DND-41 (cell line): ENCODE measurements at regions not wholly inside any gene's neighbourhood (a gene's known extent, or its start where the extent isn't known, plus 50 kb on each side); places are given as distances from the start of the nearest gene placed in this dataset.
"Not testable (repeated sequence)": the region's sequence is repeated elsewhere in the genome, so short reads cannot be mapped to it uniquely, and the experiment has no call there.

ENCODE experiments used
- ATAC-seq: fragments of 200-7000 bp; cut with Tn5 transposase; 3 replicates; pipeline ENCODE4 v1.9.1; 2021; ENCODE audit warnings: low read depth; ENCODE audit not compliant: insufficient read depth
- DNase-seq: peaks from one replicate; pipeline ENCODE4 v3.0.0-alpha.2; 2020
- H2AFZ ChIP-seq: 2 replicates; pipeline ENCODE4 v1.6.0; 2012; ENCODE audit warnings: low read depth, low read length
- H3K27ac ChIP-seq: 2 replicates; pipeline ENCODE4 v1.5.1; 2012; ENCODE audit warnings: low read length, inconsistent platforms
- H3K27me3 ChIP-seq: fragments of 200-600 bp; sonication (generic); 2 replicates; pipeline ENCODE4 v1.6.0; 2012; ENCODE audit warnings: low read length, mild to moderate bottlenecking, inconsistent platforms; ENCODE audit not compliant: insufficient read depth, poor library complexity
- H3K36me3 ChIP-seq: 2 replicates; pipeline ENCODE4 v1.5.1; 2012; ENCODE audit warnings: low read length, inconsistent platforms; ENCODE audit not compliant: insufficient read depth
- H3K4me1 ChIP-seq: 2 replicates; pipeline ENCODE4 v1.5.1; 2012; ENCODE audit warnings: mild to moderate bottlenecking, low read length; ENCODE audit not compliant: insufficient read depth
- H3K4me2 ChIP-seq: 2 replicates; pipeline ENCODE4 v1.6.0; 2012; ENCODE audit warnings: mild to moderate bottlenecking, moderate library complexity, low read length, inconsistent platforms; ENCODE audit not compliant: insufficient read depth
- H3K4me3 ChIP-seq, 2 experiments: fragments of 200-600 bp in 1 of 2; shearing (Covaris generic) in 1 of 2; 2 replicates each; pipeline ENCODE4 v1.5.1; 2012 to 2016; ENCODE audit warnings: inconsistent platforms in 2 of 2, low read length in 2 of 2, mild to moderate bottlenecking in 2 of 2, low read depth in 1 of 2, moderate library complexity in 1 of 2
- H3K79me2 ChIP-seq: 2 replicates; pipeline ENCODE4 v1.6.0; 2012; ENCODE audit warnings: low read length, inconsistent platforms; ENCODE audit not compliant: insufficient read depth
- H3K9ac ChIP-seq: 2 replicates; pipeline ENCODE4 v1.6.0; 2012; ENCODE audit warnings: low read depth, mild to moderate bottlenecking, inconsistent platforms, low read length, moderate library complexity
- H3K9me3 ChIP-seq: 2 replicates; pipeline ENCODE4 v1.5.1; 2012; ENCODE audit warnings: low read length, moderate library complexity, mild to moderate bottlenecking, inconsistent platforms; ENCODE audit not compliant: insufficient read depth, severe bottlenecking
- H4K20me1 ChIP-seq: 2 replicates; pipeline ENCODE4 v1.6.0; 2012; ENCODE audit warnings: low read length; ENCODE audit not compliant: insufficient read depth
- EZH2 ChIP-seq: IDR thresholded peaks from 3 replicates; pipeline ENCODE4 v1.6.1; 2012; ENCODE audit warnings: borderline replicate concordance, low read depth, mild to moderate bottlenecking, moderate library complexity, low read length, inconsistent platforms; ENCODE audit not compliant: severe bottlenecking
- TF ChIP-seq, protein P1 (sequence below): IDR thresholded peaks from 2 replicates; pipeline ENCODE4 v1.5.1; 2012; ENCODE audit warnings: borderline replicate concordance, low read length, moderate library complexity, mild to moderate bottlenecking; ENCODE audit not compliant: poor library complexity, severe bottlenecking; ENCODE audit errors: extremely low read depth

DNA sequence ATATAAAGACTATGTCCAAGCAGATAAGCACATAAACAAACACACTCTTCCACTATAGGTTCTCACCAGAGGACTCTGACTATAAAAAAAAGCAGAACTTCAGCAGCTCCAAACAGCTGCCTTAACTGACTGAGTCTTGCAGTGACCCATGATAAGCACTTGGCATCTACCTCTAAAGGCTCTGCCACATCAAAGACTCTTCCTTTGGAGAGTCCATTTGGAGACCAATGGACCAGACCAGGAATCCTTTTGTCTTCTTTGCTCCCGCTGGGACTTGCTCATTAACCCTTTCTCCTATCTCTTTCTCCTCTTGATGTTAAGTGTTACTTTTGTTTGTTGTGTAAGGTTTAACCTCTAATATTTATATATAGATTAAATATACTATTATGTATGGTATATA is 424.1 kb downstream of the RSL24D1 start:
- Histone ChIP-seq H3K36me3 (no peaks in the 10 kb centered on the region), H3K4me1 (no peaks in the 10 kb centered on the region), H3K4me3 (no peak overlapping the region), H3K27me3 (no peaks in the 10 kb centered on the region), H3K79me2 (no peaks in the 10 kb centered on the region), H2AFZ (no peak overlapping the region), H3K4me2 (no peak overlapping the region), H3K27ac (no peak overlapping the region), H4K20me1 (no peaks in the 10 kb centered on the region), H3K9me3 (no peaks in the 10 kb centered on the region), H3K9ac (no peak overlapping the region)
- DNase-seq = no peak
- TF ChIP-seq, protein P1, sequence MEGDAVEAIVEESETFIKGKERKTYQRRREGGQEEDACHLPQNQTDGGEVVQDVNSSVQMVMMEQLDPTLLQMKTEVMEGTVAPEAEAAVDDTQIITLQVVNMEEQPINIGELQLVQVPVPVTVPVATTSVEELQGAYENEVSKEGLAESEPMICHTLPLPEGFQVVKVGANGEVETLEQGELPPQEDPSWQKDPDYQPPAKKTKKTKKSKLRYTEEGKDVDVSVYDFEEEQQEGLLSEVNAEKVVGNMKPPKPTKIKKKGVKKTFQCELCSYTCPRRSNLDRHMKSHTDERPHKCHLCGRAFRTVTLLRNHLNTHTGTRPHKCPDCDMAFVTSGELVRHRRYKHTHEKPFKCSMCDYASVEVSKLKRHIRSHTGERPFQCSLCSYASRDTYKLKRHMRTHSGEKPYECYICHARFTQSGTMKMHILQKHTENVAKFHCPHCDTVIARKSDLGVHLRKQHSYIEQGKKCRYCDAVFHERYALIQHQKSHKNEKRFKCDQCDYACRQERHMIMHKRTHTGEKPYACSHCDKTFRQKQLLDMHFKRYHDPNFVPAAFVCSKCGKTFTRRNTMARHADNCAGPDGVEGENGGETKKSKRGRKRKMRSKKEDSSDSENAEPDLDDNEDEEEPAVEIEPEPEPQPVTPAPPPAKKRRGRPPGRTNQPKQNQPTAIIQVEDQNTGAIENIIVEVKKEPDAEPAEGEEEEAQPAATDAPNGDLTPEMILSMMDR = no peak
- no peak for TF ChIP-seq EZH2
- ATAC-seq = no peak

DNA sequence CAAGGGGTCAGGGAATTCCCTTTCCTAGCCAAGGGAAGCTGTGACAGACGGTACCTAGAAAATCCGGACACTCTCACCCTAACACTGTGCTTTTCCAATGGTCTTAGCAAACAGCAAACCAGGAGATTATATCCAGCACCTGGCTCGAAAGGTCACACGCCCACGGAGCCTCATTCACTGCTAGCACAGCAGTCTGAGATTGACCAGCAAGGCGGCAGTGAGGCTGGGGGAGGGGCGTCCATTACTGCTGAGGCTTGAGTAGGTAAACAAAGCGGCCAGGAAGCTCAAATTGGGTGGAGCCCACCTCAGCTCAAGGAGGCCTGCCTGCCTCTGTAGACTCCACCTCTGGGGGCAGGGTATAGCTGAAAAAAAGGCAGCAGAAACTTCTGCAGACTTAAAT is 447.3 kb downstream of the RSL24D1 start:
- not testable (repeated sequence) for H3K27me3 ChIP-seq, H3K9ac ChIP-seq, H3K4me2 ChIP-seq, DNase-seq, H3K27ac ChIP-seq, H3K36me3 ChIP-seq, ATAC-seq, H3K9me3 ChIP-seq, H3K4me3 ChIP-seq, H3K4me1 ChIP-seq, H3K79me2 ChIP-seq, H4K20me1 ChIP-seq, H2AFZ ChIP-seq

DNA sequence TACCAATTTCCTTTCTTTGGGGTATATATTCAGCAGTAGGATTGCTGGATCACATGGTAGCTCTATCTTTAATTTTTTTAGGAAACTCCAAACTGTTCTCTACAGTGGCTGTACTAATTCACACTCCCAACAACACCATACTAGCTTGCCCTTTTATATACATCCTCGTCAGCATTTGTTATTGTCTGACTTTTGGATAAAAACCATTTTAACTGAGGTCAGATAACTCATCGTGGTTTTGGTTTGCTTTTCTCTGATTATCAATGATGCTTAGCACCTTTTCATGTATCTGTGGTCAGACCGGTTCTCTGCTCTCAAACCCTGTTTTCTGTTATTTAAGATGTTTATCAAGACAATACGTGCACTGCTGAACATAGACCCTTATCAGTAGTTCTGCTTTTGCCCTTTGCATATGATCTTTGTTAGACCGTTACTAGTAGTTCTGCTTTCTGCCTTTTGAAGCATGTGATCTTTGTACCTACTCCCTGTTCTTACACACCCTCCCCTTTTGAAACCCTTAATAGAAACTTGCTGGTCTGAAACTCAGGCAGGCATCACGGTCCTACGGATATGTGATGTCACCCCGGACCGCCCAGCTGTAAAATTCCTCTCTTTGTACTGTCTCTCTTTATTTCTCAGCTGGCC is 474.3 kb downstream of the RSL24D1 start:
- Histone ChIP-seq H3K4me1 (no peaks in the 10 kb centered on the region), H3K9ac (no peak overlapping the region), H3K79me2 (no peaks in the 10 kb centered on the region), H3K27ac (no peak overlapping the region), H3K36me3 (no peaks in the 10 kb centered on the region), H3K27me3 (no peaks in the 10 kb centered on the region), H2AFZ (no peak overlapping the region), H3K4me2 (no peak overlapping the region), H3K4me3 (no peak overlapping the region), H3K9me3 (no peaks in the 10 kb centered on the region), H4K20me1 (no peaks in the 10 kb centered on the region)
- ATAC-seq (no peak), DNase-seq (no peak)
- TF ChIP-seq, protein P1 = no peak
- TF ChIP-seq EZH2 = no peak

DNA sequence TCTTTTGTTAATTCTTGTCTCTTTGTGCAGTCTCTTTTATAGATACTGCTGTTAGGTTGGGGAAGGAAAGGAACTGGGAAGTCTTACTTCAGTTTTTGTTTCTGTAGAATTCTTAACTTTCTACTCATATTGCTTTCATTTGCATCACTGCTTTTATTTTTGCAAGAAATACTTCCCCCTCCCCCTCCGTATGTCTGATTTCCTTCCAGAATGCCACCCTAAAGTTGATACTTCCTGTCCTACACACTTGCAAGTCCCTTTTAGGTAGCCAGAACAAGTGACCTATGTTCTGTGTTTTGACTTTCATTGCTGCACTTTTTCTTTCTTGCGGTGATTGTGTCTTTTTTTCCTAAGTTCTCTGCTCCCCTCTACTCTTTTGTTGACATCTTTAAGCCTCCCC is 477.4 kb downstream of the RSL24D1 start:
- no peak for TF ChIP-seq EZH2
- TF ChIP-seq, protein P1 = no peak
- Histone ChIP-seq H3K4me1 (no peaks in the 10 kb centered on the region), H4K20me1 (no peaks in the 10 kb centered on the region), H3K9me3 (no peaks in the 10 kb centered on the region), H3K27me3 (no peaks in the 10 kb centered on the region), H3K79me2 (no peaks in the 10 kb centered on the region), H3K4me2 (no peak overlapping the region), H3K9ac (no peak overlapping the region), H3K27ac (no peak overlapping the region), H3K4me3 (no peak overlapping the region), H2AFZ (no peak overlapping the region), H3K36me3 (no peaks in the 10 kb centered on the region)
- DNase-seq (no peak), ATAC-seq (no peak)
